ENCODE measurements at regions not wholly inside any gene's neighbourhood (a gene's known extent, or its start where the extent isn't known, plus 50 kb on each side); places are given as distances from the start of the nearest gene placed in this dataset.
"Not testable (repeated sequence)": the region's sequence is repeated elsewhere in the genome, so short reads cannot be mapped to it uniquely, and the experiment has no call there.

DNA sequence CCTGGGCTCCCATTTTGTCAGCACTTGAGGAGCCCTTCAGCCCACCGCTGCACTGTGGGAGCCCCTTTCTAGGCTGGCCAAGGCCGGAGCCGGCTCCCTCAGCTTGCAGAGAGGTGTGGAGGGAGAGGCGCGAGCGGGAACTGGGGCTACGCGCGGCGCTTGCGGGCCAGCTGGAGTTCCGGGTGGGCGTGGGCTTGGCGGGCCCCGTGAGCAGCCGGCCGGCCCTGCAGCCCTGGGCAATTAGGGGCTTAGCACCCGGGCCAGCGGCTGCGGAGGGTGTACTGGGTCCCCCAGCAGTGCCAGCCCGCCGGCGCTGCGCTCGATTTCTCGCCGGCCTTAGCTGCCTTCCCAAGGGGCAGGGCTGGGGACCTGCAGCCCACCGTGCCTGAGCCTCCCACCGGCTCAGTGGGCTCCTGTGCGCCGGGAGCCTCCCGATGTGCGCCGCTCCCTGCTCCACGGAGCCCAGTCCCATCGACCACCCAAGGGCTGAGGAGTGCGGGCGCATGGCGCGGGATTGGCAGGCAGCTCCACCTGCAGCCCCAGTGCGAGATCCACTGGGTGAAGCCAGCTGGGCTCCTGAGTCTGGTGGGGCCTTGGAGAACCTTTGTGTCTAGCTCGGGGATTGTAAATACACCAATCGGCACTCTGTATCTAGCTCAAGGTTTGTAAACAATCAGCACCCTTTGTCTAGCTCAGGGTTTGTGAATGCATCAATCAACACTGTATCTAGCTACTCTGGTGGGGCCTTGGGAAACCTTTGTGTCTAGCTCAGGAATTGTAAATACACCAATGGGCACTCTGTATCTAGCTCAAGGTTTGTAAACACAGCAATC lies 137.8 kb downstream of the RFX6 start:
- H3K27me3 ChIP-seq (replicated peaks in 1 of 2; ENCODE audit: control insufficient read depth in 2 of 2, insufficient read depth in 2 of 2, low read length in 1 of 2); RAD21 ChIA-PET (ENCODE audit: unreplicated experiment); ATAC-seq; POLR2A ChIA-PET; H3K79me2 ChIP-seq (ENCODE audit: control insufficient read depth, insufficient read depth, low read length); SMC1A ChIA-PET (ENCODE audit: uncharacterized antibody, unreplicated experiment); H3K36me3 ChIP-seq (ENCODE audit: control insufficient read depth in 2 of 2, insufficient read depth in 2 of 2, low read length in 1 of 2); BruUV-seq (replicated peaks); H3K4me1 ChIP-seq (ENCODE audit: control insufficient read depth, insufficient read depth, low read length); H3K4me2 ChIP-seq (ENCODE audit: control insufficient read depth, insufficient read depth); DNase-seq (ENCODE audit: low read depth, low spot score); H3K9ac ChIP-seq (ENCODE audit: control insufficient read depth, insufficient read depth, low read length); H2AFZ ChIP-seq (ENCODE audit: control insufficient read depth, low read depth, low read length); in situ Hi-C loops (cut with MboI); H3K4me3 ChIP-seq; intact Hi-C loops (cut with micrococcal nuclease; ENCODE audit: unreplicated experiment); FAIRE-seq; H3K27ac ChIP-seq (ENCODE audit: control insufficient read depth, insufficient read depth); CTCF ChIA-PET; H4K20me1 ChIP-seq (ENCODE audit: control insufficient read depth, insufficient read depth); H3K9me3 ChIP-seq (replicated peaks; ENCODE audit: control insufficient read depth, insufficient read depth, low read length): not testable (repeated sequence)
- whole genome bisulfite sequencing (ENCODE audit: insufficient coverage, insufficient replicate concordance, low lambda C conversion rate, missing lambda C conversion rate): 78% methylated on average over 23 of the region's 43 CpGs

GRCh38 chr6:117015474-117015804 lies 138.4 kb downstream of the RFX6 start:
- SMC1A ChIA-PET (ENCODE audit: uncharacterized antibody, unreplicated experiment); RAD21 ChIA-PET (ENCODE audit: unreplicated experiment); H3K9ac ChIP-seq (ENCODE audit: control insufficient read depth, insufficient read depth, low read length); DNase-seq (ENCODE audit: low read depth, low spot score); H3K36me3 ChIP-seq (ENCODE audit: control insufficient read depth in 2 of 2, insufficient read depth in 2 of 2, low read length in 1 of 2); CTCF ChIA-PET; H3K9me3 ChIP-seq (replicated peaks; ENCODE audit: control insufficient read depth, insufficient read depth, low read length); H4K20me1 ChIP-seq (ENCODE audit: control insufficient read depth, insufficient read depth); H2AFZ ChIP-seq (ENCODE audit: control insufficient read depth, low read depth, low read length); POLR2A ChIA-PET; H3K4me2 ChIP-seq (ENCODE audit: control insufficient read depth, insufficient read depth); FAIRE-seq; H3K4me3 ChIP-seq; H3K27me3 ChIP-seq (replicated peaks in 1 of 2; ENCODE audit: control insufficient read depth in 2 of 2, insufficient read depth in 2 of 2, low read length in 1 of 2); BruUV-seq (replicated peaks); H3K79me2 ChIP-seq (ENCODE audit: control insufficient read depth, insufficient read depth, low read length); intact Hi-C loops (cut with micrococcal nuclease; ENCODE audit: unreplicated experiment); in situ Hi-C loops (cut with MboI); H3K27ac ChIP-seq (ENCODE audit: control insufficient read depth, insufficient read depth); ATAC-seq; H3K4me1 ChIP-seq (ENCODE audit: control insufficient read depth, insufficient read depth, low read length): not testable (repeated sequence)
- 34% methylated on average over 4 of the region's 4 CpGs for WGBS (ENCODE audit: insufficient coverage, insufficient replicate concordance, low lambda C conversion rate, missing lambda C conversion rate)
